Activated naive CD4-positive, alpha-beta T cell treated with anti-CD3 and anti-CD28 coated beads, Interleukin-2, amount 50 U/mL, for 24 hours (primary cell): ENCODE measurements at regions not wholly inside any gene's neighbourhood (a gene's known extent, or its start where the extent isn't known, plus 50 kb on each side); places are given as distances from the start of the nearest gene placed in this dataset.

Experiments used
- H3K27ac Mint-ChIP-seq: one replicate; pipeline ENCODE4 v1.8.0; 2021; ENCODE audit warnings: mild to moderate bottlenecking, mixed read lengths
- H3K27me3 Mint-ChIP-seq: one replicate; pipeline ENCODE4 v1.8.0; 2021; ENCODE audit warnings: mixed read lengths
- H3K36me3 Mint-ChIP-seq: one replicate; pipeline ENCODE4 v1.8.0; 2021; ENCODE audit warnings: mixed read lengths
- H3K4me1 Mint-ChIP-seq: one replicate; pipeline ENCODE4 v1.8.0; 2021; ENCODE audit warnings: mixed read lengths
- H3K4me3 Mint-ChIP-seq: one replicate; pipeline ENCODE4 v1.8.0; 2021; ENCODE audit warnings: mild to moderate bottlenecking, mixed read lengths
- H3K9me3 Mint-ChIP-seq: one replicate; pipeline ENCODE4 v1.8.0; 2021; ENCODE audit warnings: mixed read lengths

GRCh38 chr5:124941051-124942049, 194.9 kb upstream of the ZNF608 start:
- H3K4me1 Mint-ChIP-seq = no peaks in the 10 kb centered on the region
- no peak overlapping the region for H3K4me3 Mint-ChIP-seq
- no peaks in the 10 kb centered on the region for H3K36me3 Mint-ChIP-seq
- peaks cover 17% of the 10 kb centered on the region for H3K9me3 Mint-ChIP-seq
- H3K27ac Mint-ChIP-seq = no peak overlapping the region
- no peaks in the 10 kb centered on the region for H3K27me3 Mint-ChIP-seq

DNA sequence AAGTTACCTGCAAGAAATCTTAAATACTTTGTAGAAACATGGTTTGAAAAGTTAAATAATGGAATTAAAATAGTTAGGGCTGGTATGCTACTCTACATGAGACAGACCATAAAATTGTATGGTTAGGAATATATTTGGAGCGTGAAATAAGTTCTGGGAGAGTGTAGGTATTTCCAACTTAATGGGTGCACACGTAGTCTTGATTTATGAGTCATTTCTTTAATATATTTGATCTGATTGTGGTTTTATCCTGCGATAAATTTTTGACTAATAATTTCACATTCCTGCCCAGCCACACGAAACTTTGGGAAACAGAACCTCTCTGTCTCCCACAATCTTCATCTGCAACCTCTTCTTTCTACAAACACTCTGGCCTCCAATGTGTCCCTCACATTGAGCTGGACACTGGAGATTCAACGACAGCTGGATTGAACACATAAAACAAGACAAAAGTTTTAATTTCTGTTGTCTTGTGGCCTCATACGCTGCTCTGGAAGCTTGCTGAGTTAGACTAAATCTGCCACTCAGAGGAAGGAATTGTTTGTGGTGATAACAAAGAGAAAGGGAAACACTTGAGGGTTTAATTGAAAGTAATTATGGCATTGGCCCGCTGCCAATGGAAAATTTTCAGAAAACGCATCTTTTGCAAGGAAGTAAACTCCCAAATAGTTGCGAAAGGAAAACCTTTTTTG, 201.8 kb upstream of the ZNF608 start:
- no peaks in the 10 kb centered on the region for H3K4me1 Mint-ChIP-seq
- H3K27me3 Mint-ChIP-seq = no peaks in the 10 kb centered on the region
- no peaks in the 10 kb centered on the region for H3K36me3 Mint-ChIP-seq
- no peak overlapping the region for H3K4me3 Mint-ChIP-seq
- no peak overlapping the region for H3K27ac Mint-ChIP-seq
- peaks cover 15% of the 10 kb centered on the region for H3K9me3 Mint-ChIP-seq

DNA sequence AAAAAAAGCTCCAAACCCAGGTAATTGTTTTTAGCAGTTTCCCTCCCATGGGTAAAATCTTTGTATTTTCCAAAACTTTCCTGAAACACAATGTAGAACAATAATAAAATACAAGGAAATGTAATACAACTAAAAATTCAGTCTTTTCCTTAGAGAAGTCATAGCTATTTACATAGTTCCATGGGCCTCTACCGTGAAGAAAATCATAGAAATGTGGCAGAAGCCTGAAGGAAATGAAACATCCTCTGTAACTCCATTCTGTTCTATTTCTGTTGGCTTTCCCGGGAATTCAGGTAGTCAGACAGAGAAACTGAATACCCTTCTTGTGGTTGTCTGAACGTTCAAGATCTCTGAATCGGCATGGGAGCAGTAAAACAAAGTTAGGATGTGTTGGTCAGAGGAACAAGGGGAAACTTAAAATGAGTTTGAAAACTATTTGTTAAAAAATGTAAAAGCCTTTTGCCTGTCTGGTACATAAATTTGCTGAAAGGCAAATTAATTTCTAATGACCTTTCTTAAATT, 202.4 kb upstream of the ZNF608 start:
- peaks cover 15% of the 10 kb centered on the region for H3K9me3 Mint-ChIP-seq
- H3K36me3 Mint-ChIP-seq = no peaks in the 10 kb centered on the region
- H3K4me3 Mint-ChIP-seq = no peak overlapping the region
- no peaks in the 10 kb centered on the region for H3K4me1 Mint-ChIP-seq
- no peaks in the 10 kb centered on the region for H3K27me3 Mint-ChIP-seq
- H3K27ac Mint-ChIP-seq = no peak overlapping the region

DNA sequence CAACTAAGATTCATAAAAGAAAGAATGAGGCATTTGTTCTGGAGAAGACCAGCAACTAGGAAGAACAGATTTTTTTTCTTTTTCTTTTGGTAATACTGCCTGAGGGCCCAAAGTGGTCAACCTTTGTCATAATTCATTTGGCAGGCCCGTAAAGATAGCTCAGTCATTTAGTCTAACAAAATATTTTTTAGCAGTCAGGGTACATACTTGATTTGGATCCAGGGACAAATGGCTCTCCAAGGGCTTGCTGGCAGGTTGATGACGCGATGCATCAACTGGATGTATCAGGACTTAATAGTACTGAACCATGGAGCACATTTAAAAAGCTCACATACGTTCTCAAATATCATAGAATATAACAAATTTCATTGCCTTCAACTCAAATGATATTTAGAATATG, 203.4 kb upstream of the ZNF608 start:
- Mint-ChIP-seq H3K27ac (no peak overlapping the region), H3K27me3 (no peaks in the 10 kb centered on the region), H3K4me3 (no peak overlapping the region), H3K9me3 (peaks cover 15% of the 10 kb centered on the region), H3K4me1 (no peaks in the 10 kb centered on the region), H3K36me3 (no peaks in the 10 kb centered on the region)

DNA sequence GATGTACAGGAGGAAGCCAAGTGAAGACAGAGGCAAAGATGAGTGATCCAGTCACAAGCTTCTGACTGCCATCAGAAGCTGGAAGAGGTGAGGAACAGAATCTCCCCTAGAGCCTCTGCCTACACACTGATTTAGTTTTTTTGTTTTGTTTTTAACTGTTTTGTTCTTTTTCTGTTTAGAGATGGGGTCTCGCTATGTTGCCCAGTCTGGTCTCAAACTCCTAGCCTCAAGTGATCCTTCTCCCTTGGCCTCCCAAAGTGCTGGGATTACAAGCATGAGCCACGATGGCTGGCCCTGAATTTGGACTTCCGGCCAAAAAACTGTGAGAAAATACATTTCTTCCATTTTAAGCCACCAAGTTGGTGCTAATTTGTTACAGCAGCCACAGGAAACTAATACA, 204.7 kb upstream of the ZNF608 start:
- peaks cover 15% of the 10 kb centered on the region for H3K9me3 Mint-ChIP-seq
- no peaks in the 10 kb centered on the region for H3K36me3 Mint-ChIP-seq
- H3K4me1 Mint-ChIP-seq = no peaks in the 10 kb centered on the region
- H3K4me3 Mint-ChIP-seq = no peak overlapping the region
- H3K27me3 Mint-ChIP-seq = no peaks in the 10 kb centered on the region
- no peak overlapping the region for H3K27ac Mint-ChIP-seq

DNA sequence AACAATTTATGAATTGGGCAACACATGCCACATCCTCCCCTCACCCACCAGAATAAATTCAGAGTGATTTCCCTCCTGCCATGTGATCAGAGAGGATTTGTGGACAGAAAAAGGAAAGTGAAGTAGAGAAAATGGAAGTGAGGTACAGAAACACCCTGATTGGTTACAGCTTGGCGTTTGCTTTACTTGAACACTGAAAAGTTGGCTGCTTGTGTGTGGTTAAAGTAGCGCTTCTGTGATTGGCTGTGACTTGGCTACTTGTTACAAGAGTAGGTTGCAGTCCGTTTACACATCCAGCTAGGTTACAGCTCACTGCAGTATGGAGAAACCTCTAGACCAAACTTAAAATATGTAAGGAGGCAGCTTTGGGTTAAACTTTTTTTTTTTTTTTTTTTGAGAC, 205.2 kb upstream of the ZNF608 start:
- Mint-ChIP-seq H3K4me3 (no peak overlapping the region), H3K27me3 (no peaks in the 10 kb centered on the region), H3K36me3 (no peaks in the 10 kb centered on the region), H3K4me1 (no peaks in the 10 kb centered on the region), H3K9me3 (peaks cover 15% of the 10 kb centered on the region), H3K27ac (no peak overlapping the region)

GRCh38 chr5:124952079-124952478, 205.6 kb upstream of the ZNF608 start:
- H3K27ac Mint-ChIP-seq = no peak overlapping the region
- H3K9me3 Mint-ChIP-seq = peaks cover 12% of the 10 kb centered on the region
- H3K27me3 Mint-ChIP-seq = no peaks in the 10 kb centered on the region
- no peak overlapping the region for H3K4me3 Mint-ChIP-seq
- no peaks in the 10 kb centered on the region for H3K36me3 Mint-ChIP-seq
- H3K4me1 Mint-ChIP-seq = no peaks in the 10 kb centered on the region

DNA sequence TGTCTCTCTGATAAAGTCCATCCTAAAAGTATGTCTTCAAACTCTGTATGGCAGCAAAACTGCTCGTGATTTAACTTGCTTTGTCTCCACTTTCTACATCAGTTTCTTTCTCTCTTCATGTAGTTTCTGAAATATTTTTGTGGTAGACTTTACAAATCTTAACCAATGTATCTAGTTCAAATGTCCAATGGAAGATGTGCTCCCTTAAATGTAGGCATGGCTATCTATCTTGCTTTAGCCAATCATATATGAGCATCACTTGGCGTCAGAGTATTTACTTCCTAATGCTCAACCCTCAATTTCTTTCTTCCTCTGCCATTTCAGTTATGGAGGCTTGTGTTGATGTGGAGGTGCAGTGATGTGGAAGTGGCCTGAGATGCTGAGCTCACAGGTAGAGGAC, 206.1 kb upstream of the ZNF608 start:
- no peaks in the 10 kb centered on the region for H3K36me3 Mint-ChIP-seq
- H3K27ac Mint-ChIP-seq = no peak overlapping the region
- peaks cover 7% of the 10 kb centered on the region for H3K9me3 Mint-ChIP-seq
- H3K4me1 Mint-ChIP-seq = no peaks in the 10 kb centered on the region
- H3K4me3 Mint-ChIP-seq = no peak overlapping the region
- no peaks in the 10 kb centered on the region for H3K27me3 Mint-ChIP-seq

- no peaks in the 10 kb centered on the region for H3K27me3 Mint-ChIP-seq
- no peak overlapping the region for H3K27ac Mint-ChIP-seq
- H3K4me3 Mint-ChIP-seq = no peak overlapping the region
These were observed 208.3 kb upstream of the ZNF608 start for GRCh38 chr5:124954784-124955183.

GRCh38 chr5:124956471-124957029, 210.1 kb upstream of the ZNF608 start:
- no peaks in the 10 kb centered on the region for H3K9me3 Mint-ChIP-seq
- no peaks in the 10 kb centered on the region for H3K4me1 Mint-ChIP-seq
- no peak overlapping the region for H3K4me3 Mint-ChIP-seq
- no peaks in the 10 kb centered on the region for H3K27me3 Mint-ChIP-seq
- no peak overlapping the region for H3K27ac Mint-ChIP-seq
- H3K36me3 Mint-ChIP-seq = no peaks in the 10 kb centered on the region

More at GRCh38 chr5:124954784-124955183, 208.3 kb upstream of the ZNF608 start:
- Mint-ChIP-seq H3K36me3 (no peaks in the 10 kb centered on the region), H3K4me1 (no peaks in the 10 kb centered on the region), H3K9me3 (no peaks in the 10 kb centered on the region)

DNA sequence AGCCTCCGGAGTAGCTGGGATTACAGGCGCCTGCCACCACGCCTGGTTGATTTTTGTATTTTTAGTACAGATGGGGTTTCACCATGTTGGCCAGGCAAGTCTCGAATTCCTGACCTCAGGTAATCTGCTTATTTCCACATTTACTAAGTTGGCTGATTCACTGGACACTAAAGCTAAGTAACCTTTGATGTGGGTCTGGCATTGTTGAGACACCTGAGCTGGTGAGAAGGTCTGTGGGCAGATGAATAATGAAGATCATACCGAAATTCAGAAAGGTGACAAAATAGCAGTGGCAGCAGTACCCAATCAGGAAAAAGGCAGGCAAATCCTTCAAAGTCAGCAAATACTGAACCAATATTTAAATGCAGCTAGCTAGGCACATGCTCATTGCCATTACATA, 210.6 kb upstream of the ZNF608 start:
- H3K9me3 Mint-ChIP-seq = no peaks in the 10 kb centered on the region
- no peaks in the 10 kb centered on the region for H3K27me3 Mint-ChIP-seq

DNA sequence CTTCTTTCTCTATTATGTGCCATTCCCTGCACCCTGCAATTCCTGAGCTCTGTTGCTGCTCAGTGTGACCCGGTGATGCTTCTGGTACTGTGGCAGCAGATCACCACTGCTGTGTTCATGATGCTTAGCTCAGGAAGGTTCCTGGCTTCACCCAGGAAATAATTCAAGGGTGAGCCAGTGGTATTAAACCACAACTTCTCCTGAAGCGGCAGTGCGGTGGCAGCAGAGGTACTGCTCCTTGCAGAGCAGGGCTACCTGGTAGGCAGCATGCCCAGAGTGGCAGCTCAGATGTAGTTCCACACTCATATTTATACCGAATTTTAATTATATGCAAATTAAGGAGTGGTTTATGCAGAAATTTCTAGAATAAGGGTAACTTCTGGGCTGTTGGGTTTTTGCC, 213.8 kb upstream of the ZNF608 start:
- H3K9me3 Mint-ChIP-seq = no peaks in the 10 kb centered on the region
- H3K27me3 Mint-ChIP-seq = no peaks in the 10 kb centered on the region
- H3K4me1 Mint-ChIP-seq = no peaks in the 10 kb centered on the region
- H3K27ac Mint-ChIP-seq = no peak overlapping the region
- H3K36me3 Mint-ChIP-seq = no peaks in the 10 kb centered on the region
- no peak overlapping the region for H3K4me3 Mint-ChIP-seq

More for the DNA sequence above, 210.6 kb upstream of the ZNF608 start:
- Mint-ChIP-seq H3K4me1 (no peaks in the 10 kb centered on the region), H3K4me3 (no peak overlapping the region), H3K36me3 (no peaks in the 10 kb centered on the region), H3K27ac (no peak overlapping the region)

- H3K9me3 Mint-ChIP-seq = no peaks in the 10 kb centered on the region
- no peak overlapping the region for H3K4me3 Mint-ChIP-seq
- H3K27me3 Mint-ChIP-seq = no peaks in the 10 kb centered on the region
- H3K36me3 Mint-ChIP-seq = no peaks in the 10 kb centered on the region
- no peak overlapping the region for H3K27ac Mint-ChIP-seq
- no peaks in the 10 kb centered on the region for H3K4me1 Mint-ChIP-seq
These were observed 215.1 kb upstream of the ZNF608 start for GRCh38 chr5:124961521-124961920.

DNA sequence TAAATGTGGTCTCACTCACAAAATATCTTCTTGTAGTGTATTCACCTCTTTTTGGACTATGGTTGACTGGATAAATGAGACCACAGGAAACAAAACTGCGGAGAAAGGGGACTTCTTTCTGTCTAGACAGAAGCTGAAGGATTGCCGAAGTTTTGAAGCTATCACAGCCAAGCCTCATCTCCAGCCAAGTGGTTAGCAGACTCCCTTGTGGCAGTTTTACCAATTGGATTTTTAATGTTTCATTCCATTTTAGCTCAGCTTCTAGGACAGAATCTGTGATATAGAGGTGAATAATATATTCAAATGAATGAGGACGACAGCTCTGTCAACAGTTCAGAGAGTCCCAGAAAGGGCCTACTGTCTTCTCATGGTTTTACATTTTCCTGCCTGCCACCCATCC, 215.7 kb upstream of the ZNF608 start:
- no peak overlapping the region for H3K4me3 Mint-ChIP-seq
- no peaks in the 10 kb centered on the region for H3K4me1 Mint-ChIP-seq
- no peaks in the 10 kb centered on the region for H3K9me3 Mint-ChIP-seq
- H3K27me3 Mint-ChIP-seq = no peaks in the 10 kb centered on the region
- no peaks in the 10 kb centered on the region for H3K36me3 Mint-ChIP-seq
- H3K27ac Mint-ChIP-seq = no peak overlapping the region

- Mint-ChIP-seq H3K27me3 (no peaks in the 10 kb centered on the region), H3K27ac (no peak overlapping the region), H3K4me3 (no peak overlapping the region), H3K9me3 (no peaks in the 10 kb centered on the region), H3K36me3 (no peaks in the 10 kb centered on the region), H3K4me1 (no peaks in the 10 kb centered on the region)
These were observed 216.3 kb upstream of the ZNF608 start for GRCh38 chr5:124962735-124963134.
